HG02642 (cell line): ENCODE measurements at regions not wholly inside any gene's neighbourhood (a gene's known extent, or its start where the extent isn't known, plus 50 kb on each side); places are given as distances from the start of the nearest gene placed in this dataset.

Experiments
- ATAC-seq: cut with Tn5 transposase; IDR thresholded peaks from one replicate; pipeline ENCODE4 v1.9.1; 2021; ENCODE audit warnings: mild to moderate bottlenecking; ENCODE audit not compliant: unreplicated experiment, poor library complexity

DNA sequence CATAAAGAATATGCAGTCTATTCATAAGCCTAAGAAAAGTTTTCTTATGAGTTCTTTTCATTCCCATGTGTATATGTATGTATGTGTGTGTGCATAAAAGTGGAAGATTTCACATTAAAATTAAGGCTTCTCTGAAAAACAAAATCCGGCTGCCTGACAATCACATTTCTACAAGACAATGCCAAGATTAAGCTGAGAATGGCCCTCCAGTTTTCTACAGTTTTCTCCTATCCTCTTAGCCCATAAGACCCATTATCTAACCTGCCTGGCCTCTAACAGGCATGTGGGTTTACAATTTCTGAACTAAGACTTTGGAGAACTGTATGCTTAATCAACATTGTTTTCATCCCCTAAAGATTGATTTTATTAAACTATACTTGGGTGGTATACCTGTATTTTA lies 446.0 kb upstream of the SEMA3A start:
- no peak for ATAC-seq

DNA sequence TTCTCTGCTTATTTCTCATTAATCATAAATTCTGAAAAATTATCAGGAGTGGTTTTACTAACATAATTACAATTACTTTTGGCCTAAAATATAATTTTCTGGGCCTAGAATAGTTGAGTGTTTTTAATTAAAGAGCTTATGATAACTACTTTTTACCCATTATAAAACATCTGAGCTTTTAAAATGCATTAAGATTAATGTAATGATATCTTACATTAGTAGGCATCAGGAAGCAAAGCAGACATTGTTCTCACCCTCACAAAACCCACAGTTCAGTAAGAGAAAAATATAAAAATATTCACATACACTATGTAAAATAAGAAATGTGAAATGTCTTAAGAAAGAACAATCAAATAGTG lies 443.7 kb upstream of the SEMA3A start:
- no peak for ATAC-seq

GRCh38 chr7:84637568-84638338 lies 443.2 kb upstream of the SEMA3A start:
- no peak for ATAC-seq

DNA sequence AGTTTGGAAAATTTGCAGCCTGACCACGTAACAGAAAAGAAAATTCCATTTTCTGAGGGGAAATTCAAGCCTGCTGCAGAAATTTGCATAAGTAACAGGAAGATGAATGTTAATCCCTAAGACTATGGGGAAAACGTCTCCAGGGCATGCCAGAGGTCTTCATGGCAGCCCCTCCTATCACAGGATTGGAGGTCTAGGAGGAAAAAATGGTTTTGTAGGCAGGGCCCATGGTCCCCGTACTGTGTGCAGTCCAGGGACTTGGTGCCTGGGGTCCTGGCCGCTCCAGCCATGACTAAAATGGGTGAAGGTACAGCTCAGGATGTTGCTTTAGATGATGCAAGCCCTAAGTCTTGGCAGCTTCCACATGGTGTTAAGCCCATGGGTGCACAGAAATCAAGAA lies 437.3 kb upstream of the SEMA3A start:
- no peak for ATAC-seq

GRCh38 chr7:84629640-84630318 lies 435.2 kb upstream of the SEMA3A start:
- ATAC-seq = no peak

- ATAC-seq = no peak
Measured at GRCh38 chr7:84629216-84629615, 434.6 kb upstream of the SEMA3A start.

DNA sequence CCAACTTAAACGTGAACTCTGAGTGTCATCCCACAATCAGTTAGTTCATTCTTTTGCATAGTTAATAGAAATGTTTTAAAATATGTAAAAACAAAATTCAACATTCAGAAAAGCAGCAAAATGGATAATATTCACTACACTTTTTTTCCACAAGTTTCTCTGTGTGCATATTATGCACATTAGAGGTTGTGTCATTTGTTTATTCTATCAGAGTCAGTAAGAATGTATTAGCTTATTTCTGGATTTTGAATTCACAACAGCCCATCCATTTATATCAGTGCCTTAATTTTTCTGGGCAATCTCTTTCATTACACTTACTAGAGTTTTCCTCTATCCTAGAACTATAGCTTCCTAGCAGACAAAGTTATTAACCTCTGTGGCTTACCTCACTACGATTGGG lies 432.7 kb upstream of the SEMA3A start:
- ATAC-seq = no peak

- no peak for ATAC-seq
Measured at GRCh38 chr7:84624927-84625326, 430.3 kb upstream of the SEMA3A start.

DNA sequence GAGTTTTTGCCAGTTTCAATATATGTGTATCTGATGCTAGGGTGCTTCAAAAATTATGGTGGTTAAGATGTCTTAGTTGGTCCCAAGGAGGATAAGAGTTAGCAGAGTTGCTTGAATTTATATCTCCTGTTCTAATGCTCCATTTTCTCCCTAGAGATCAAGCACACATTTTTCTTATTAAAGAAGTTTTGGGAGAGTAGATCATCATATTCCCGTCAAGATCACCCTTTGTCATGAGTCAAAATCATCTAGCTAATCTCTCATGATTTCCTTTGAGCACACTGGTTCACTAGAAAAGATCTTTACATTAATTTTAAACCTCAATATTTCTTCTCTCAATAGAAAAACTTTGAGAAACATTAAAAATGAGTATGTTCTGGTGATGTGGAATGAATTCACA lies 429.9 kb upstream of the SEMA3A start:
- no peak for ATAC-seq

GRCh38 chr7:84617265-84618030 lies 422.9 kb upstream of the SEMA3A start:
- ATAC-seq = no peak

GRCh38 chr7:84614821-84615501 lies 420.4 kb upstream of the SEMA3A start:
- ATAC-seq = no peak

DNA sequence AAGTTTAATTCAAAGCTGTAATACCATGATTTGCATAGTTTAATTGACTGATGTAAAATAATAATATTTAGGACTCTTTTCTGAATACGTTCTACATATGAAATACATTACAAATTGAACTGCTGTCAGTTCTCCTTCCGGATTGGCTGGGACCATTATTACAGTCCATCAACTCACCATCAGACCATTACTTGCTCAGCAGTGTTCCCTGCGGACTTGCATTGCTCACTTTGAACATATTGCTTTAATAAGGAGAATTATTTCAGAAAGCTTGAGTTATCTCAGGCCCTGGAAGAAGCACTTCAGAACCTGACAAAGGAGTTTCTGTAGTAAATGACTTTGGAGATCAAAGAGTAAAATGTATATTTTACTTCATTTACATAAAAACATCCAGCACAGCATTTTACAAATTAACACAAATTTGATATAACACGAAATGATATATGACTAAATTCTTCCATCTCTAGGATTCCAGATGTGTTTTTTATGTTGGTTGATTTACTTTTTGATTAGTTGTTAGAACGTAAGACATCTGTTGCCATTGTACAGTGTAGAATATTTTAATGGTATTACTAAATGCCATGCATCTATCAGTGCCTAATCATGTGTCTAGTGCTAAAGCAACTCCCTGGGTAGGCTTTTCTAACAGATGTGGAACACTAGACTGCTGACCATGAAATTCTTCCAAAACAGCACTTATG lies 418.5 kb upstream of the SEMA3A start:
- no peak for ATAC-seq

DNA sequence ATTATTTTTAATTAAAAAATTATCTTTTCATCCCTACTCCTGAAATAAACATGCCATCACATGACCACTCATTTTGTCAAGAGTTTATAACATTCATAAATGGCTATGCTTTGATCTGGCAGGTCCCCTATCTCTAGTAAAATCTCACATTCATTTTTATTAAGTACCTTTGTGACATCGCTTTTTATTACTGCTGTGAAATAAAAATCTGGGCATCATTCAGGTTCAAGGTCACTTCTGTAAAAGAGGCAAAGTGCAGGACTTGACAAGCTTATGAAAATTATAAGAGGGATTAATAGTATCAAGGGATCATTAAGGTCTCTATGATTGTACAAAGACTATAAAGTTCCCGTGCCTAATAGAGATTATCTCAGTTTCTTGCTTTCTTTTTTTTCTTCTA lies 416.8 kb upstream of the SEMA3A start:
- ATAC-seq = no peak

GRCh38 chr7:84610390-84610789 lies 415.8 kb upstream of the SEMA3A start:
- ATAC-seq = no peak

GRCh38 chr7:84605301-84605700 lies 410.7 kb upstream of the SEMA3A start:
- ATAC-seq = no peak

- ATAC-seq = no peak
Measured at GRCh38 chr7:84603545-84603944, 409.0 kb upstream of the SEMA3A start.

DNA sequence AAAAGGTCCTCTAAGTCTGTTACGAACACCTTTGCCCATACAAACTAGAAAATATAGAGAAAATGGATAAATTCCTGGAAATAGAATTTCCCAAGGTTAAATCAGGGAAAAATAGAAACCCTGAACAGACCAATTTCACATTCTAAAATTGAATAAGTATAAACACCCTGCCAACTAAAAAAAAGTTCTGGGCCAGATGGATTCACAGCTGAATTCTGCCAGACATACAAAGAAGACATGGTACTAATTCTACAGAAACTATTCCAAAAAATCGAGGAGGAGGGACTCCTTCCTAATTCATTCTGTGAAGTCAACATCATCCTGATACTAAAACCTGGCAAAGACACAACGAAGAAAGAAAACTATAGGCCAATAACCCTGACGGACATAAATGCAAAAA lies 400.4 kb upstream of the SEMA3A start:
- ATAC-seq = no peak

DNA sequence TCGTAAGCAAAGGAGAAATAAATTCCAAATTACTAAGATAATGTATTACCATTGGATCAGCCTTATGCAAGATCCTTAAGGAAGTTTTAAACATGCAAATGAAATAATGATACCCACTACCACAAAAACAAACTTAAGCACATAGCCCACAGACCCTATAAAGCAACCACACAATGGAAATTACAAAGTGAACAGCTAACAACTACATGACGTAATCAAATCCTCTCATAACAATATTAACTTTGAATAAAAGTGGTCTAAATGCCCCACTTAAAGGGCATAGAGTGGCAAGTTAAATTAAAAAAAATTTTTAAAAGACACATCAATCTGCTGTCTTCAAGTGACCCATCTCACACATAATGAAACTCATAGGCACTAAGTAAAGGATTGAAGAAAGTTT lies 397.3 kb upstream of the SEMA3A start:
- ATAC-seq = no peak

- no peak for ATAC-seq
Measured at GRCh38 chr7:84589012-84589411, 394.4 kb upstream of the SEMA3A start.

DNA sequence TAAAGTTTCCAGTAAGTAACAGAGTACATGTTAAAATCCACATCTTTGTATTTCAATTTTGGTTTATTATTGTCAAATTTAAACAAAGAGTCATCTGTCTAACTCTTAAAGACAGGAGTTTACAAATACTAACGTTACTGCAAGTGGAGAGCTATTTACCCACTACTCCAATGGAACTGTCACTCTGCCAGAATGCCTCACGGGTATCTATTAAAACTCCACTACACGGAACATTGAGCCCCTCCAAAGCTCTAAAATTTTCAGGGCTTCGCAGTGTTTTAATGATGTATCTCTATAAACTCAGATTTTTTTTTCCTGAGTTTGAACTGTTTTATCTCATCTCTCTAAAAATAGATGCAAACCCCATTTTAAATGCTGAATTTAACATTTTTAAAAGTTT lies 388.7 kb upstream of the SEMA3A start:
- ATAC-seq = no peak
